ENCODE measurements at regions not wholly inside any gene's neighbourhood (a gene's known extent, or its start where the extent isn't known, plus 50 kb on each side); places are given as distances from the start of the nearest gene placed in this dataset.

GRCh38 chr14:42909659-42910058 lies 1303.0 kb downstream of the LRFN5 start:
- no peaks in the 10 kb centered on the region for H3K36me3 ChIP-seq (replicated peaks in 1 of 2; ENCODE audit: control insufficient read depth in 1 of 2, insufficient read depth in 2 of 2, low read length in 1 of 2)
- H3K27ac ChIP-seq (ENCODE audit: low read depth in 2 of 2, low read length in 1 of 2) = no peak overlapping the region
- no peaks in the 10 kb centered on the region for H3K27me3 ChIP-seq (ENCODE audit: insufficient read depth)
- no peaks in the 10 kb centered on the region for H3F3A ChIP-seq (replicated peaks; ENCODE audit: insufficient read depth)
- TF ChIP-seq CHD2 (IDR thresholded peaks at IDR 0.05; ENCODE audit: low read length, partially characterized antibody) (no peak), RFX5 (IDR thresholded peaks at IDR 0.05; ENCODE audit: low read length) (no peak), JUND (IDR thresholded peaks at IDR 0.05) (no peak), YY1 (IDR thresholded peaks at IDR 0.05; ENCODE audit: low read depth) (no peak), TAF1 (IDR thresholded peaks at IDR 0.05; ENCODE audit: borderline replicate concordance, low read depth, low read length) (no peak), SIN3A (IDR thresholded peaks at IDR 0.05; ENCODE audit: borderline replicate concordance, low read depth, low read length) (no peak), MEF2A (IDR thresholded peaks at IDR 0.05; ENCODE audit: borderline replicate concordance, low read depth) (no peak), SMC3 (IDR thresholded peaks at IDR 0.05; ENCODE audit: low read depth, low read length) (no peak), ELF1 (IDR thresholded peaks at IDR 0.05) (no peak), TCF12 (IDR thresholded peaks at IDR 0.05) (no peak), PBX3 (IDR thresholded peaks at IDR 0.05) (no peak), REST (IDR thresholded peaks at IDR 0.05; ENCODE audit: low read depth, low read length) (no peak), RCOR1 (IDR thresholded peaks at IDR 0.05; ENCODE audit: low read length) (no peak), RAD21 (IDR thresholded peaks at IDR 0.05; ENCODE audit: low read length) (no peak), USF2 (IDR thresholded peaks at IDR 0.05; ENCODE audit: borderline replicate concordance, low read depth, low read length) (no peak), CTCF (IDR thresholded peaks at IDR 0.05) (no peak), NFIC (IDR thresholded peaks at IDR 0.05; ENCODE audit: borderline replicate concordance) (no peak), GATA2 (CRISPR knock-in tag; IDR thresholded peaks at IDR 0.05) (no peak), TEAD4 (IDR thresholded peaks at IDR 0.05; ENCODE audit: borderline replicate concordance, insufficient read depth) (no peak), MAX (IDR thresholded peaks at IDR 0.05; ENCODE audit: low read depth) (no peak)
- no peaks in the 10 kb centered on the region for H3K9me2 ChIP-seq
- POLR2A ChIA-PET = no interaction called here
- no peak for DNase-seq
- H3K4me1 ChIP-seq (ENCODE audit: control insufficient read depth in 1 of 2, insufficient read depth in 2 of 2, low read depth in 1 of 2, low read length in 1 of 2) = no peaks in the 10 kb centered on the region
- no peak overlapping the region for H2AFZ ChIP-seq (ENCODE audit: low read depth)
- H3K79me2 ChIP-seq (ENCODE audit: insufficient read depth) = no peaks in the 10 kb centered on the region
- no peaks in the 10 kb centered on the region for H4K20me1 ChIP-seq (ENCODE audit: insufficient read depth)
- H3K4me2 ChIP-seq = no peak overlapping the region
- no peak overlapping the region for H3K4me3 ChIP-seq (ENCODE audit: low read depth in 2 of 2, low read length in 1 of 2)
- no peak overlapping the region for H3K9ac ChIP-seq
- CTCF ChIA-PET = no interaction called here
- H3K9me3 ChIP-seq = no peaks in the 10 kb centered on the region
- 4% methylated on average over 1 of the region's 1 CpG for WGBS (ENCODE audit: low lambda C conversion rate)

All from SK-N-SH (cell line).